Hepatocyte (in vitro differentiated cells): ENCODE measurements at regions not wholly inside any gene's neighbourhood (a gene's known extent, or its start where the extent isn't known, plus 50 kb on each side); places are given as distances from the start of the nearest gene placed in this dataset.
A peak's percentile ranks its signal among the peaks of the same experiment; 100 is the strongest.

Source experiments
- DNase-seq: peaks from one replicate; pipeline ENCODE4 v3.0.0-alpha.2; 2016; ENCODE audit warnings: low spot score
- H2AFZ ChIP-seq: fragments of 200-600 bp; sonication (generic); 2 replicates; pipeline ENCODE4 v1.6.0; 2016; ENCODE audit warnings: antibody characterized with exemption, mild to moderate bottlenecking
- H3K27ac ChIP-seq: fragments of 200-600 bp; sonication (generic); 2 replicates; pipeline ENCODE4 v1.5.1; 2016; ENCODE audit warnings: mild to moderate bottlenecking
- H3K27me3 ChIP-seq: fragments of 200-600 bp; sonication (generic); 2 replicates; pipeline ENCODE4 v1.6.1; 2016
- H3K36me3 ChIP-seq: fragments of 200-600 bp; sonication (generic); replicated peaks from 2 replicates; pipeline ENCODE4 v1.5.1; 2016; ENCODE audit warnings: low read depth; ENCODE audit not compliant: insufficient read depth
- H3K4me1 ChIP-seq: fragments of 200-600 bp; sonication (generic); 2 replicates; pipeline ENCODE4 v1.5.1; 2016; ENCODE audit warnings: mild to moderate bottlenecking, moderate library complexity; ENCODE audit not compliant: insufficient read depth
- H3K4me2 ChIP-seq: fragments of 200-600 bp; sonication (generic); 2 replicates; pipeline ENCODE4 v1.6.0; 2016
- H3K4me3 ChIP-seq: fragments of 200-600 bp; sonication (generic); 2 replicates; pipeline ENCODE4 v1.5.1; 2016; ENCODE audit warnings: mild to moderate bottlenecking
- H3K79me2 ChIP-seq: fragments of 200-600 bp; sonication (generic); 2 replicates; pipeline ENCODE4 v1.6.0; 2017; ENCODE audit warnings: mild to moderate bottlenecking
- H3K9me2 ChIP-seq: fragments of 200-600 bp; sonication (generic); replicated peaks from 2 replicates; pipeline ENCODE4 v1.6.0; 2017; ENCODE audit warnings: mild to moderate bottlenecking; ENCODE audit not compliant: insufficient read depth
- H3K9me3 ChIP-seq: fragments of 200-600 bp; sonication (generic); 2 replicates; pipeline ENCODE4 v1.5.1; 2016; ENCODE audit warnings: low read depth, mild to moderate bottlenecking
- H4K20me1 ChIP-seq: fragments of 200-600 bp; sonication (generic); 2 replicates; pipeline ENCODE4 v1.6.0; 2016; ENCODE audit warnings: mild to moderate bottlenecking; ENCODE audit not compliant: insufficient read depth, poor library complexity, severe bottlenecking
- EZH2 ChIP-seq: fragments of 200-600 bp; sonication (generic); IDR thresholded peaks from 2 replicates; pipeline ENCODE4 v1.6.1; 2016; ENCODE audit warnings: antibody characterized with exemption, mild to moderate bottlenecking, borderline replicate concordance
- EZH2phosphoT487 ChIP-seq: fragments of 200-600 bp; sonication (generic); IDR thresholded peaks from one replicate; pipeline ENCODE4 v1.6.1; 2018; ENCODE audit warnings: antibody characterized with exemption, mild to moderate bottlenecking, low read depth, moderate library complexity; ENCODE audit not compliant: unreplicated experiment, severe bottlenecking
- WGBS: methylation state at CpG from one replicate; pipeline ENCODE4 v1.1.6; 2016; ENCODE audit warnings: low lambda C conversion rate; ENCODE audit errors: missing lambda C conversion rate; 5-methylcytosine and 5-hydroxymethylcytosine counted together
- TF ChIP-seq, protein P1 (sequence below): fragments of 200-600 bp; sonication (generic); IDR thresholded peaks from 2 replicates; pipeline ENCODE4 v1.5.1; 2016; ENCODE audit warnings: antibody characterized with exemption, mild to moderate bottlenecking; ENCODE audit not compliant: poor library complexity

DNA sequence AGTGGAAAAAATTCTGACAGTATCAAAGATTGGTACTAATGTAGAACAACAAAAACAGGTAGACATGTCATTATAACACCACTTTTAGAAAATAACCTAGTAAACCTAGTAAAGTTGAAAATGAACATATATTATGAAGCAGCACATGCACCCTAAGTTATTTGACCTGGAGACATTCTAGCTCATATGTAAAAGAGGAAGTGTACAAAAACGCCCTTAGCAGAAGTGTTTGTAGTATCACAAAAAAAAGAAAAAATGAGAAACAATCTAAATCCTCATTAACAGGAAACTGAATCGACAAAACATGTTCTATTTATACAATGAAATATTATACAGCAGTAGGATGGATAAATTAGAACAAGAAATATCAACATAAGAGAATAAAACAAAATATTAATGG lies 318.9 kb upstream of the PPP1R2C start:
- Histone ChIP-seq H3K9me2 (no peaks in the 10 kb centered on the region), H4K20me1 (no peaks in the 10 kb centered on the region), H3K27me3 (no peaks in the 10 kb centered on the region), H3K4me1 (no peaks in the 10 kb centered on the region), H3K4me3 (no peak overlapping the region), H3K79me2 (no peaks in the 10 kb centered on the region), H3K4me2 (no peak overlapping the region), H3K36me3 (no peaks in the 10 kb centered on the region), H3K9me3 (no peaks in the 10 kb centered on the region), H3K27ac (no peak overlapping the region), H2AFZ (no peak overlapping the region)
- no peak for DNase-seq
- 94% methylated on average over 2 of the region's 2 CpGs for WGBS
- TF ChIP-seq, protein P1, sequence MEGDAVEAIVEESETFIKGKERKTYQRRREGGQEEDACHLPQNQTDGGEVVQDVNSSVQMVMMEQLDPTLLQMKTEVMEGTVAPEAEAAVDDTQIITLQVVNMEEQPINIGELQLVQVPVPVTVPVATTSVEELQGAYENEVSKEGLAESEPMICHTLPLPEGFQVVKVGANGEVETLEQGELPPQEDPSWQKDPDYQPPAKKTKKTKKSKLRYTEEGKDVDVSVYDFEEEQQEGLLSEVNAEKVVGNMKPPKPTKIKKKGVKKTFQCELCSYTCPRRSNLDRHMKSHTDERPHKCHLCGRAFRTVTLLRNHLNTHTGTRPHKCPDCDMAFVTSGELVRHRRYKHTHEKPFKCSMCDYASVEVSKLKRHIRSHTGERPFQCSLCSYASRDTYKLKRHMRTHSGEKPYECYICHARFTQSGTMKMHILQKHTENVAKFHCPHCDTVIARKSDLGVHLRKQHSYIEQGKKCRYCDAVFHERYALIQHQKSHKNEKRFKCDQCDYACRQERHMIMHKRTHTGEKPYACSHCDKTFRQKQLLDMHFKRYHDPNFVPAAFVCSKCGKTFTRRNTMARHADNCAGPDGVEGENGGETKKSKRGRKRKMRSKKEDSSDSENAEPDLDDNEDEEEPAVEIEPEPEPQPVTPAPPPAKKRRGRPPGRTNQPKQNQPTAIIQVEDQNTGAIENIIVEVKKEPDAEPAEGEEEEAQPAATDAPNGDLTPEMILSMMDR, result no peak
- TF ChIP-seq EZH2 (no peak), EZH2phosphoT487 (no peak)

DNA sequence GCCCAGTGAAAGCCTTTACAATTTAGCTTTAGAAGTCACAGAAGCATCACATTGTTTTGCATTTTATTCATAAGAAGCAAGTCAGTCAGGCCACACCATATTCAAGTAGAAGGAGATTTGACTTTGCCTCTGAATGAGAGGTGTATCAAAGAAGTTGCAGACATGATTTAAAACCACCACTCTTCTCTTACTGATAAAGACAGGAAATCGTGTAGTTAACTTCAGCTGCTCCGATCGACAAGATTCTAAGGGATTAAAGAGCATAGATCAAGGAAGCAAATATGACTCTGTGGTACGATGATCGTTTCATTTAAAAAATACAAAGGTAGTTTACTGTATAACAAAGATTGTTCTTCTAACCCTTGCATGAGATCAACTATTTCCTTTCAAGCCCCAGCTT lies 328.0 kb upstream of the PPP1R2C start:
- 84% methylated on average over 5 of the region's 5 CpGs for WGBS
- H3K27ac ChIP-seq, result no peak overlapping the region
- no peak overlapping the region for H3K4me3 ChIP-seq
- no peaks in the 10 kb centered on the region for H3K27me3 ChIP-seq
- TF ChIP-seq, protein P1, result no peak
- no peak for TF ChIP-seq EZH2phosphoT487
- TF ChIP-seq EZH2, result no peak
- no peaks in the 10 kb centered on the region for H3K9me2 ChIP-seq
- H4K20me1 ChIP-seq, result no peaks in the 10 kb centered on the region
- H3K36me3 ChIP-seq, result no peaks in the 10 kb centered on the region
- no peak overlapping the region for H3K4me2 ChIP-seq
- no peak for DNase-seq
- H3K4me1 ChIP-seq, result peaks cover 3% of the 10 kb centered on the region
- H2AFZ ChIP-seq, result no peak overlapping the region
- no peaks in the 10 kb centered on the region for H3K9me3 ChIP-seq
- H3K79me2 ChIP-seq, result no peaks in the 10 kb centered on the region

DNA sequence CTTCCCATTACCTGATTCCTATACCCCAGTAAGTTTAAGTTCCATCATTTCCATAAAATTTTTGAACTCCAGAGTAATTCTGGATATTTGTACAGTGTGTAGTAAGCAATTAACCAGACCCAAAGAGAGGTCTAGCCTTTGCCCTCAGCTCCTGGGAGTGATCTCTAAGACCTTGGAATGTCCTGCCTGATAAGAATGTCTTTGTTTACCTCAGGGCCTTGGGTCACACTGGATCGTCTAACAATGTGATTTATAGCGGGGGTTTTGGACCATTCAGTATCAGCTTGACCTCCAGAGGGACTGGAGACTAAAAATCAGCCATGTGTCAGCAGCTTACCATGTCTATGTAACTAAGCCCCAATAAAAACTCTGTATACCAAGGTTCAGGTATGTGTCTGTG lies 330.9 kb upstream of the PPP1R2C start:
- no peaks in the 10 kb centered on the region for H3K79me2 ChIP-seq
- H3K36me3 ChIP-seq, result no peaks in the 10 kb centered on the region
- no peaks in the 10 kb centered on the region for H4K20me1 ChIP-seq
- peak overlapping the region; percentile 1 for H3K27ac ChIP-seq
- peaks cover 3% of the 10 kb centered on the region for H3K4me1 ChIP-seq
- no peak overlapping the region for H3K4me2 ChIP-seq
- 19% methylated on average over 2 of the region's 2 CpGs for WGBS
- TF ChIP-seq, protein P1, result no peak
- TF ChIP-seq EZH2phosphoT487 (no peak), EZH2 (no peak)
- H3K27me3 ChIP-seq, result no peaks in the 10 kb centered on the region
- H3K4me3 ChIP-seq, result no peak overlapping the region
- no peaks in the 10 kb centered on the region for H3K9me2 ChIP-seq
- DNase-seq, result peak; percentile 10
- no peaks in the 10 kb centered on the region for H3K9me3 ChIP-seq
- H2AFZ ChIP-seq, result no peak overlapping the region

DNA sequence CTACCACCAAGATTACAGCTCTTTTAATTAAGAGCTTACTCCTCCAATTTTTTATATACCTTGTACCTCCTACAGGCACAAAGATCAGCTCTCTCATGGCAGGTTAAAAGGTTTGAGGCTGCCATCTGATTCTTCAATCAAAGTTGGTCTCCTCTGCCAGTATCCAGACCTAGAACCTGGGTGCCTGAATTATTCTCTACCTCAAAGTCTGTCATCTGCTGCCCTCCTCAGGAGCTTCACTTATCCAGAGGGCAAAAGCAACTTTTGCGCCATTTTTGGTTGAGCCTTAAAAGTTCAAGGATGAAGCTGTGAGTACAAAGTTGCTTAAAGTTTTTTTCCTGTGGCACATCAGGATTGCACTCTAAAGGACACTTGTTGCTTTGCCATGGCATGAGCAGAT lies 343.7 kb upstream of the PPP1R2C start:
- H3K36me3 ChIP-seq, result no peaks in the 10 kb centered on the region
- no peak overlapping the region for H2AFZ ChIP-seq
- no peaks in the 10 kb centered on the region for H3K9me3 ChIP-seq
- H3K9me2 ChIP-seq, result no peaks in the 10 kb centered on the region
- no peak overlapping the region for H3K4me3 ChIP-seq
- H3K27ac ChIP-seq, result no peak overlapping the region
- no peaks in the 10 kb centered on the region for H4K20me1 ChIP-seq
- no peak for DNase-seq
- 100% methylated on average over 1 of the region's 1 CpG for WGBS
- H3K4me1 ChIP-seq, result no peaks in the 10 kb centered on the region
- H3K4me2 ChIP-seq, result no peak overlapping the region
- no peaks in the 10 kb centered on the region for H3K27me3 ChIP-seq
- no peaks in the 10 kb centered on the region for H3K79me2 ChIP-seq
- TF ChIP-seq EZH2 (no peak), EZH2phosphoT487 (no peak)
- TF ChIP-seq, protein P1, result peak; percentile 16
